CD4-positive, alpha-beta T cell treated with Interleukin-1 beta for 1 hour (primary cell): ENCODE measurements at regions not wholly inside any gene's neighbourhood (a gene's known extent, or its start where the extent isn't known, plus 50 kb on each side); places are given as distances from the start of the nearest gene placed in this dataset.

Experiments
- DNase-seq, 2 donors: peaks; one replicate each; pipeline ENCODE4 v3.0.0-alpha.2; 2020 to 2022

DNA sequence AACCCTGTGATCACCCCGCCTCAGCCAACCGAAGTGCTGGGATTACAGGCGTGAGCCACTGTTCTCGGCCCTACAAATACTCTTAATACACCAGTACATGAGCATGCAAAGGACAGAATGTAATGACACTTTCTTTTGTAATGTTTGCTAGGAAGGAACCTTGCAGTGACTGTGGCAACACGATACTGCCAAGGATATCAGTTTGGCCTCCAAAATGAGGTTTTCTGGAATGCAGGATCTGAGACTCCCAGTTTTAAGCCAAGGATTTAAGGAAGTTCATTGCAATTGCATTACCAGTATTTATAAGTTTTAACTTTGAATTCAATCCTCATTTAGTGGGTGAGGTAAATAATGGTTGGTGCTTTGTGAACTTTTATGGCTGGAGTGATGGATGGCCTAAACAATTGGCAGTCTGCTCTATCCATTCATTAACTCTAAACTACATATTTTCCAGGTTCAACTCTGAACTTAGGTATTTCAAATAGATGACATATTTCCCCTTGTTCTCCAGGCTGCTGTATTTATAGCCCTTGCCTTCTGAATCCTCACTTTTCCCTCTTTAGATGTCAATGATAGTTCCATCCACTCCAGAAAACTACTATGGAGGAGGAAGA, 330.3 kb downstream of the C11orf87 start:
- DNase-seq, result no peak

DNA sequence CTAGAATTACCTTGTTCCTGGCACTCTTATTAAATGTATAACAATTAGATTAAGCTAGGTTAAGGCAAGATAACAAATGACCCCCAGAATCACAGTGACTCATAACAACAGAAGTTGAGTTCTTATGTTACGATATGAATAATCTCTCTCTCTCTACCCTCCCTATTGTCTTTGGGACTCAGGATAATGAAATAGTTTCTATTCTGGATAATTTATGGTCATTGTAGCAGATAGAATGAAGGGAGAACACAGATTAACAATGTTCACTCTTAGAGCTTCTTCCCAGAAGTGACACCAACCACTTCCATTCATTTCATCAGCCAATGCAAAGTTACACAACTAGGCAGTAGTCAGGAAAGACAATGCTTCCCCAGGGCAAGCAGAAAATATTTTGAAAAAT, 334.5 kb downstream of the C11orf87 start:
- DNase-seq, result no peak

DNA sequence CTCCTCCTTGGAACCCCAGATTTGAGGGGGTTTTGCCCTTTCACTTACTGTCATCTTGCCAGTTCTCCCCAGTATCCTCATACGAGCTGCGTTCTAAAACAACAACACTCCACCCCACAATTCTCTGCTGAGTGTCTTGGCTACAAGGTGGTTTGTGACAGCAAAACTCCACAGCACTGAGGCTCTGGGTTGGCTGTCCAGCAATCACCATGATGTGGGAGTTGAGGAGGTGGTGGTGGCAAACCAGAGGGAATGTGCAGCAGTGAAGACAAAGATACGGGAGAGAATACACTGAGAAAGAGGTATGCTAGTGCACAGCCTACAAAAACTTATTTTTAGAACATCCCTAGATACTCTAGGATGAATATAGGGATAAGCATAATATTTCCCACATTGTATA, 335.0 kb downstream of the C11orf87 start:
- DNase-seq, result no peak

DNA sequence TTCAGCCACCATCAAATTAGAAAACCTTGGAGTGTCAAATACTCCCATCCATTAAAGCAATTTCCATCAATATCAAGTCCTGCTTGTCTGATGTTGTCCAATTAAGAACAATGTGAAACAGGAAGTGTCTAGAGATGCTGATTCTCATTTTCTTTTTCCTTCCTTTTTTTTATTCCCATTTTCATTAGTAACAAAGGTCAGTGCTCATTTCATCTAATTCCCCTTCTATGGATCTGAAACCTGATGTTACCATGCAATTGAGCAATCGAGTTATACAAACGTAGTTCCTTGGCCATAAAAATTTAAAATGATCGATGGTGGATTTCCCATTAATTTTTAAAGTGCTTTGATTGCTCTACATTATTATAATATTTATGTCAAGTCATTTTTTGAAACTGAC, 330.6 kb upstream of the ZC3H12C start:
- DNase-seq, result no peak

DNA sequence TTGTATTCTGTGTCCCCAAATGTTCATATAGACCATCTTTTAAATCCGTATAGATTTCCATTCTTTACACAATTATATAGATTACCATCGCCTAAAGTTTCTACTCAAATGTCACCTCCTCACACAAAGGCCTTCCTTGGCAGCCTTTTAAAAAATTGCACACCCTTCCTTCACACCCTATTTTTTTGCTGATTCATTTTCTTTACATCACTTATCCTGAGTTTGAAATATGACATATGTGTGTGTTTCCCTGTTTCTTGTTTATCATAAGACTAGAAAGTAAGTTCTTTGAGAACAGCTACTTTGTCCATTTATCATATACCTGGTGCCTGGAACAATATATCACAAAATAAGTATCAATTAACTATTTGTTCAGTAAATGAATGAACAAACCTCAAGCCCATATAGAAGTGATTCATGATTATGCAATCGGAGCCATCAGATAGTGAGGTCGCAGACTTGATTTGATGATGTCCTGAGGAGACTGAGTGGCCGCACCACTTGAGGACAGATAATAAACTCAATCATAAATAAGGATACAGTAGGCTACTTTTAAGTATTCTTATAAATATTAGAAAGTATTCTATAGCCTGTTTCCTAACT, 327.4 kb upstream of the ZC3H12C start:
- no peak for DNase-seq

DNA sequence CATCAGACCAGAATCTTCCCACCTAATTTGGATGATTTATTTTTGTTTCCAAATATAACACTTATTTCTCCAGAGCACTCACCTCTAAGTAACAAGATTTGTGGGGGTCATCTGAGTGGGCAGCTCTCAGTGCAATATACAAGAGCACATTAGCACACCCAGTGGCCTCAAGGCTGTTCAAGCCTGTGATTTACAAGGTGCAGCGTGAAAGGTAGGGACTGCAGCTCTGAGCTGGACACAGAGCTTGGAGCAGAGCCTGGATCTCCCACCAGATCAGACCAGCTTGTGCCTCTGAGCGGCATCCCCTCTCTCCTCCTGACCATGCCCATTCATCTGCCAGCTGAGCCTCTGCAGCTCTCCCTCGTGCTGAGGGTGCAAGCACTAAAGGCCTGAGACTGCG, 323.3 kb upstream of the ZC3H12C start:
- no peak for DNase-seq

DNA sequence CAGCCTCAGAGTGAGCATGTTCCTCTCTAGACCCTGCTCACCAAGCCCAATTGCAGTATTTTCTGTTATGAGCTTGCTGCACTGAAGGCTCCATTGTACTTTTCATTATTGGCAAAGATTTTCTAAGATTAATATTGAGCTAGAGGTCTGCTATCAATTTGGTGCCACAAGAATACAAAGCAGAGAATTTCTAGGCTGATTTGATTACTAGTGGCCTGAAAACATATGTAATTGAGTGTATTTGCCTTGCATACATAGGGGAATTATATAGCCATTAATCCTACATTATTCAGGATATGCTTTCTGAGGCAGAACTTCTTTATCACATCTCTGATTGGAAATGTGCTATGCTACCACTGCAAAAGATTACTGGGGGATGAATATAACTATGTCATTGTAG, 322.9 kb upstream of the ZC3H12C start:
- DNase-seq, result no peak

DNA sequence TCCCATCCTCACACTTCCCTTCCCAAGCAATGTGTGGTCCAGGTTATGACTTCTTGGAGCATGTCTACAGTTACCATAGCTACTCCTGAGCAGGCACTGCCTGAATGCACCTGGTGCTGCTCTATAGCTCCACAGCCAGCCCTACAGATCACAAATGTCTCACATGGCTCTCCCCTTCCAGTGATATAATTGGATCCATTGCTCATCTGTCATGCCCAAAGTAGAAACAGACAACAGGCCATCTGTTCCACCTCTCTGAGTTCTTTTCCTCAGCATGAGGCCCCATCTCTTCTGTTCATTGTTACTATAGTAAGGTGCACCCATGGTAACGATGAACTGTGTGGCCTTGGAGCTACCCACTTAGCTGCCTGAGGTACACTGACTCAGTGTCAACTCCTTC, 320.3 kb upstream of the ZC3H12C start:
- DNase-seq, result no peak

DNA sequence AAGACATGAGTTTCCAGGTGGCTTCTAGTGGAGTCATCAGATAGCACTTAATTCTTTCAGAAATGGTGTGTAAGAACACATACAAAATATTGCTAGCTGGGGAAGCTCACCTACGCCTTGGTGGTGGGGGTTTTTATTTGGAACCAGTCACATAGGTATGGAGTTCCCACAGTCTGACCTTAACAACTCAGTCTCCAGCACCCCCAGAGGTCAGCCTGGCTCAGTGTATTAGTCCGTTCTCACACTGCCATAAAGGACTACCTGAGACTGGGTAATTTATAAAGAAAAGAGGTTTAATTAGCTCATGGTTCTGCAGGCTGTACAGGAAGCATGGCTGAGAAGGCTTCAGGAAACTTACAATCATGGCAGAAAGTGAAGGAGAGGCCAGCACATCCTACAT, 317.5 kb upstream of the ZC3H12C start:
- DNase-seq, result no peak

DNA sequence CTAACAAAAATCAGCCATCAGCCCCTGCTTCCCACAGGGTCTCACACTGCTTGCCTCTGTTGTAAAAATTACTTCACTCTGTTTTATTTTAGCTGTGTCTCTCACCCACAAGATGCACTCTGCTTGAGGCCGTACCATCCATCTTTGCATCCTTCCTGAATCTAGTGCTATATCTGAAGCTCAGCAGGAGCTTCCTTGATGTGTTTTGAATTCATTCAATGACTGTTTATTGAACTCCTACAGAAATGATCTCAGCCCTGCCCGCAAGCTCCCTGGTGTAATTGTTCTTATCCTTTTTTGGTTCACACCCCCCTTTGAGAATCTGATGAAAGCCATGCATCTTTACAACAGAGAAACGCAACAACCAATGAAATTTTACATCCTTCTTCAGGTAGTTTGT, 310.2 kb upstream of the ZC3H12C start:
- no peak for DNase-seq

DNA sequence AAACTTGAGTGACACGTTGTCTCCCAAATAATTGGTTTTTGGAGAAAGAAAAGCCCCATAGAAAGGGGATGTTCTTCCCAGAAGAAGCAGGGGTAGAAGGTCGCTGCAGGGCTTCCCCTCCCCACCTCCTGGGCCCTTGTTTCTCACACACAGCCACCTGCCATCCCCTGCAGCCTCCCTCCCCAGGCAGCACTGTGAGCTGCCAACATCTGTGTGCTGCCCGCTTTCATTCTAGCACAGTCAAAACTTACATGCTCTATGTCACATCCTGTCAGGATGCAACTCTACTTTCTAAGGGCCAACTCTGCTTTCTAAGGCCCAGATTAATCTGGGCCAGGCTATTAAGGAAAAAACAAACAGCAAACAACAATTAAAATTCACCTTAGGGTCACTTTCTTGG, 309.4 kb upstream of the ZC3H12C start:
- no peak for DNase-seq

DNA sequence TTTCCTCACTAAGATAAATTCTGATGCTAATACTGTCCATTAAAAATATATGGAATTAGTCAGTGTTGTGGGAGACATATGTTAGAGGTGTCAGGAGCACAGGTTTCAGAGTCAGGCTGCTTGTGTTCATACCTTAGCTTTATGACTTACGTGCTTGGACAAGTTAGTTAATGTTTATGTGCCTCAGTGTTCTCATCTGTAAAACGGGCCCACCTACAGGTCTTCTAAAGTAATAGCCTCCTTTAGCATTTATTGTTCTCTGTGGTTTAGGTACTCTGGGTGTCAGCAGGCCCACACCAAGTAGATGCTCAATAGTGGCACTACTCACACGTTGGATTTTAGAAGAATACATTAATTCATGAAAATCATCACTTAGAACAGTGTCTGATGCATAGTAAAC, 308.7 kb upstream of the ZC3H12C start:
- no peak for DNase-seq

DNA sequence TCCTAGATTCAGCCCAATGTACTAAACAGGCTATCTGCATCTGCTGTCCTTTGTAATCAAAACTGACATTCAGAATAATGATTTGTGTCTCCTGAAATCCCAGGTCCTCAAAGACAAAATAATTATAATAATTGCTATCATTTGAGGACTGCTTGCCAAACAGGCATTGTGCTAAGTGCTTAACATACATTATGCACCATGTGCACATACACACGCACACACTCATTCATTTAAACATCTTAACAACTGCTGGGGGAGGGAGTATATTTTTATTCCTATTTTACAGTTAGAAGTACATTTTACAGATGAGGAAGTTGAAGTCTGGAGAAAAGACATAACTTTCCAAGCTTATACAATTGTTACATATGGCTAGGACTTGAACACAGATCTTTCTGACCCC, 308.0 kb upstream of the ZC3H12C start:
- DNase-seq, result no peak

DNA sequence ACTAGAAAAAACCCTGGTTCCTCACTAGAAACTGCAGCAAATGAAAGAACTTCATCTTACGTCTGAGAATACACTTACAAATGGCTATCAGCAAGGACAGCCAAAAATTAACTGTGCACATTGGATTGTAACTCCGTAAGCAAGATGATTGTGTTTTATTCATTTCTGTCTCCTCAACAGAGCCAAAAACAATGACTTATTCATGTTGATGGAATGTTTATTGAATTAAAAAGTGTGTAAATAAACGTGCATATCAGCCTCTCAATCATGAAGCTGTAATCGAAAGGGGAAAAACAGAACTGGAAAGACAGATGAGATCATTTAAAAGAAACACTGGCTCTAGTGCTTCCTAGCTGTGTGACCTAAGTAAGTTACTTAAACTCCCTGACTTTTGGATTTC, 307.5 kb upstream of the ZC3H12C start:
- DNase-seq, result no peak

DNA sequence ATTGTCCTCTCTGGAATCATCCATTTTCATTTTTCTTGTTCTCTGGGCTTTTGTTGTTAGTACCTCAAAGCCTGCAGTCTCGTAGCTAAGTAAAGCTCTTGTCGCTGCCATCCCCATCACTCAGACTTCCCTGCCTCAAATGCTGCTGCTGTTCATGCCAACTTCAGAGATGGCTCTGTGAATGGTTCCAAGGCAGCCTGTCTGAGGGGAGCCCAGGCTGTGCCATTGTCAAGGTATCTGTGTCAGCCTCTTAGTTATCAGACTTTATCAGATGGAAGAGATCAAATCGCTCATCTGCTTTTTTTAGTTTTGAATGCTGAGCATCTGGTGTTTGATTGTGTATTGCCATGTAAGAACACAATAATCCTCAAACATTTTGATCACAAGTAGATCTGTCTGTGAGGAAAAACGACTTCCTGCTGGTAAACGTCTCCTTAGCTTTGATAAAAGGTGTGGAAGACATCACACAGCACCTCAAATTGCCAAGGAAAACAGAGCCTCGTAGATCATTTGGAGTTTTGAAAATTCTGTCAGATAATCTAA, 304.2 kb upstream of the ZC3H12C start:
- DNase-seq, result no peak

DNA sequence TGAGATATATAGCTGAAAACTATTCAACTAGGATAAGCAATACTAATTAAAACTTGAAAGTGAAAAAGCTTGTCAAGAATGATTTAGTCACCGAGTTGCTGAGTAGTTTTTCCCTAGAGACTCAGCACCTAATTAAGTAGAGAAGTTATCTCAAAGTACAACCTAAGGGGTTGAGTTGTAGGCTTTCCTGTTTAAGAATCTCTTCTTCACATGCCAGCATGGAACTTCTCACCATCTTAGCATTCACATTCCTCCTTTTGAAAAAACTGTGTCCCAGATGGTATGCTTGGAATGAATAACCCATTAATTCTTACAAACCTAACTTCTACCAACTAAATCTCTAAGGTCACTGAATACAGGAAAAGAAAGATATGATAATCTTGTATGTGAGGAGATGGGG, 303.3 kb upstream of the ZC3H12C start:
- DNase-seq, result no peak

DNA sequence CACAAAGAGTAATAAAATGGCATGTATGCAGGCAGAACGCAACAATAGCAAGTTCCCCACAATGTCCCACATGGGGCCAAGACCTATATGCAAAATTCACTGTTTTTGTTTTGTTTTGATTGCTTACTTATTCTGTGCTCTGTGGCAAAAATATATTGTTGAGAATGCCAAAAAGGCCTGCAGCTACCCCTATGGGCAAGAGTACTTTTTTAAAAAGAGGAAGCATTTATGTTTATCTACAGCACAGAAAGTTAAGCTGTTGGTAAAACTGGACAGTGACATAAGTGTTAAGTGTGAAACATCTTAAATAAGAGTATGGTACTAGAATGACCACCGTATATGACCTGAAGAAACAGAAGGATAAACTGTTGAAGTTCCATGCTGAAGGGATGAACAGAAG, 301.9 kb upstream of the ZC3H12C start:
- DNase-seq, result no peak

DNA sequence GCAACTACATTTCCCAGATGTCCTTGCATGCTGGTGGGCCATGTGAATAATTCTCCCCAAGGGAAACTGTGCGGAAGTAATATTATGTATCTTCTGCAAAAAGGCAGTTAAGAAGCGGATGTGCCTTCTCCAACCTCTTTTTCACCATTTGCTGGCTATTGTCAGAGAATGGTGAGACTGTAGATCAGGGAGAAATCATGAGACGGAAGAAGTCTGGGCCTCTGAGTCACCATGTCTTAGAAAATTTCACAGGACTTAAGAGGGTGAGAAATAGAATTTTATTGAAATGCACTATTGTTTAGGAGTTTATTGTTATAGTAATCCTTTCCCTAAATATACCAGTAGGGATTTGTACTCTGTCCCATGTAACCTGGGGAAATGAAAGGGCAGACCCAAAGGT, 298.7 kb upstream of the ZC3H12C start:
- DNase-seq, result no peak

DNA sequence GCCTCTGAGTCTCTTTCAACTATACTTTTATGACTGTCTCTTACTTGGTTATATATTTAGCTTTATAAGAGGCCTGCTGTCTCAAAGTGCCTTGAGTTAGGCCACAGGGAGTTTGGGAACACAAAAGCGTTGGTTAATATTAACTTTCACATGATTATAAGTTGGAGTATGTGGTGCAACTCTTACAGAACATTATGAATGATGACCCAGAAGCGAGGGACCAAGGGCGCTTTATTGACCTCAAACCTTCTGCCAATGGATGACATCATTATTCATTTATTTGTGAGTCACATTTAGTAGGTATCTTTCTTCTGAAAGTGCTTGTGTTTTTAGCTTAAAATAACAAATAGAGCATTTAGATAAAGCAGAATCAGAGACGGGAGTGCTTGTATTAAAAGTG, 298.0 kb upstream of the ZC3H12C start:
- DNase-seq, result no peak

DNA sequence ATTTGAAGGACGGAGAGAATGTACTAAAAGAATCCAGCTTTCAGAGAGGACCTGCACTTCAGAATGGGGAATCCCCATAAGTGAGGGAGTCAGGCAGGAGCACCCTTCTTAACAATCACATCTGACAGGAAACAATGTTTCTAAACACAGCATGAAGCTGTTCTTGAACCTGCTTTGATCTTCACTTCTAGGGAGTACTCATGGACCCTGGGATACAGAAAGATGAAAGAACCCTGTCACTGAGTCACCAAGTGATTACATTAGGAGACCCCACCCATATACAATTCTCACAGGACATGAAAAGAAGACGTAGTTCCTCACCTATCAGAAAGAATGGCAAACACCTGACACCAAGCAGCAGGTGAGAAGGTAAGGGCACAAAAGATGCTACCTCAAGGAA, 296.9 kb upstream of the ZC3H12C start:
- DNase-seq, result no peak

DNA sequence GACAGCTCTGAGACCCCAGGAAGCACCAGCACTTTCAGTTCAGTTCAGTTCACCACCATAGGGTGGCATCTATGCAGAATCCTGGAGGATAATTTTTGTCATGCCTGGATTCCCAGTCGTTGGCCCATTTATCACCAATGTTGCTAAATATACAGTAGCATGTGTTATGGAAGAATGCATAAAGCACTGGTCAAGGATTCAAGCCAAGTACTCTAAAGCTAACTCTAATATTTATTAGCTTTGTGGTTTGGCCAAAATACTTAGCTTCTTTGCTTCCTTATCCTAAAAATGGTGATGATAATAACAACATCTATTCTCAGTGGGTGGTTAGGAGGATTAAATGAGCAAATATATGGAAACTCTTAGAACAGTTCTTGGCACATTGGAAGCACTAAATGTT, 294.7 kb upstream of the ZC3H12C start:
- DNase-seq, result no peak

DNA sequence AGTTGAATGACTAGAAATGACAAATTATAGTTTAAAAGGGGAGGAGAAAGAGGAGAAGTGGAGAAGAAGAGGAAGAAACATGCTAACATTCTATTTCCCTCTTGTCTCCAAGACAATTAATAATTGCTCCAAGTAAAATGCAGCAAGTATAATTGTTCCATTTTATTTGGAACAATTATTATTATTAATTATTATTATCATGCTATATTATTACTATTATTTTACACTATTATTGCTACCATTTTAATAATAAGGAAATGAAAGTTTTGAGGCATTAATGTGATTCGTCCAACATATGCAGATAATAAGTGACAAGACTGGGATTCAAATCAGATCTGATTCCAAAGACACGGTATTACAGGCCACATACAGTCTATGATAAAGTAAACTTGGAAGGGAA, 293.6 kb upstream of the ZC3H12C start:
- no peak for DNase-seq

DNA sequence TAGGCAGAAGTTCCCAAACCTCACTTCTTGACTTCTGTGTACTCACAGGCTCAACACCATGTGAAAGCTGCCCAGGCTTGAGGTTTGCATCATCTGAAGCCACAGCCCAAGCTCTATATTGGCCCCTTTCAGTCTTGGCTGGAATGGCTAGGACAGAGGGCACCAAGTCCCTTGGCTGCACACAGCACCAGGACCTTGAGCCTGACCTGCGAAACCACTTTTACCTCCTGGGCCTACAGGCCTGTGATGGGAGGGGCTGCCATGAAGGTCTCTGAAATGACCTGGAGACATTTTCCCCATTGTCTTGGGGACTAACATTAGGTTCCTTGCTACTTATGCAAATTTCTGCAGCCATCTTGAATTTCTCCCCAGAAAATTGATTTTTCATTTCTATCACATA, 288.3 kb upstream of the ZC3H12C start:
- DNase-seq, result no peak

DNA sequence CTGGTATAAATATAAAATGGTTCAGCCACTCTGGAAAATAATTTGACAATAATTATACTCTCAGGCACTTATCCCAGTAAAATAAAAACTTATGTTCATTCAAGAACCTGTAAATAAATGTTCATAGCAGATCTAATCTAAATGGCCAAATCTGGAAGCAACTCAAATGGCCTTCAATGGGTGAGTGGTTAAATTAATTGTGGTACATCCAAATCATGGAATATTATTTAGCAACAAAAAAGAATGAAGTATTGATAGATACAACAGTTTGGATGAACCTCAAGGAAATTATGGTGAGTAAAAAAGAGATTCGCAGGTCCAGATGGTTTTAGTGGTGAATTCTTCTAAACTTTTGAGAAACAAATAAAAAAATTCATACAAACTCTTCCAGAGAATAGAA, 287.0 kb upstream of the ZC3H12C start:
- DNase-seq, result no peak

DNA sequence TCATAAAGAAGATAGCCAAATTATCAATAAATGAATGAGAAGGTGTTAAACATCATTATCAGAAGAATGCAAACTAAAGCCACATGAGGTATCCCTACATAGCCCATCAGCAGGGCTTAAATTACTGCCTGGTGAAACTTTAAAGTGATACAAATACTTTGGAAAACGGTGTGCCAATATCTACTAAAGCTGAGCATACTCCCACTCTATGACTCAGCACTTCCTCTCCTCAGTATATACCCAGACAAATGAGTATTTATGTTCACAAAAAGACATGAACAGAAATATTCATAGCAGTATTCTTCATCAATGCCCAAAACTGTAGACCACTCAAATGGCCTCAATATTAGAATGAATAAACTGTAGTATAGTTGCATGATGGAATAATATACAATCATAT, 284.6 kb upstream of the ZC3H12C start:
- no peak for DNase-seq
